ENCODE measurements at regions not wholly inside any gene's neighbourhood (a gene's known extent, or its start where the extent isn't known, plus 50 kb on each side); places are given as distances from the start of the nearest gene placed in this dataset.

DNA sequence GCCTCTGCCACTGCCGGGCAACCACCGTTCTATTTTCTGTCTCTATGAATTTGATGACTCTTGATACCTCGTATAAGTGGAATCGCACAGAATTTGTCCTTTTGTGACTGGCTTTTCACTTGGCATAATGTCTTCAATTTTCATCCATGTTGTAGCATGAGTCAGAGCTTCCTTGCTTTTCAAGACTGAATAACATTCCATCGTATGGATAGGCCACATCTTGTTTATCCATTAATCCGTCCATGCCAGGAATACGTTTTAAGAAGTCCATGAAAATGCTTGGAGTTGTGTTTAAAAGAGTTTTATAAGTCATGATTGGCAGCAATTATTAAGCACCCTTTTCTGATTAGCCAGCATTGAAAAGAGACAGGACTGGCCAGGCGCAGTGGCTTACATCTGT is 53.6 kb upstream of the CLDN10 start:
- intact Hi-C loops (cut with DNase I): no loop called here
- no peak for DNase-seq (ENCODE audit: extremely low spot score)
- Histone ChIP-seq H3K27ac (replicated peaks in 1 of 4) (no peak overlapping the region), H3K4me3 (no peak overlapping the region), H3K4me1 (no peaks in the 10 kb centered on the region), H3K9me3 (peaks cover 0 to 21% (median 15%) of the 10 kb centered on the region in 4 donors), H3K36me3 (no peaks in the 10 kb centered on the region), H3K27me3 (no peaks in the 10 kb centered on the region)
- TF ChIP-seq POLR2A (IDR thresholded peaks at IDR 0.05; ENCODE audit: low read depth) (no peak), POLR2AphosphoS5 (IDR thresholded peaks at IDR 0.05) (no peak)
- 88% methylated on average over 8 of the region's 8 CpGs for WGBS

DNA sequence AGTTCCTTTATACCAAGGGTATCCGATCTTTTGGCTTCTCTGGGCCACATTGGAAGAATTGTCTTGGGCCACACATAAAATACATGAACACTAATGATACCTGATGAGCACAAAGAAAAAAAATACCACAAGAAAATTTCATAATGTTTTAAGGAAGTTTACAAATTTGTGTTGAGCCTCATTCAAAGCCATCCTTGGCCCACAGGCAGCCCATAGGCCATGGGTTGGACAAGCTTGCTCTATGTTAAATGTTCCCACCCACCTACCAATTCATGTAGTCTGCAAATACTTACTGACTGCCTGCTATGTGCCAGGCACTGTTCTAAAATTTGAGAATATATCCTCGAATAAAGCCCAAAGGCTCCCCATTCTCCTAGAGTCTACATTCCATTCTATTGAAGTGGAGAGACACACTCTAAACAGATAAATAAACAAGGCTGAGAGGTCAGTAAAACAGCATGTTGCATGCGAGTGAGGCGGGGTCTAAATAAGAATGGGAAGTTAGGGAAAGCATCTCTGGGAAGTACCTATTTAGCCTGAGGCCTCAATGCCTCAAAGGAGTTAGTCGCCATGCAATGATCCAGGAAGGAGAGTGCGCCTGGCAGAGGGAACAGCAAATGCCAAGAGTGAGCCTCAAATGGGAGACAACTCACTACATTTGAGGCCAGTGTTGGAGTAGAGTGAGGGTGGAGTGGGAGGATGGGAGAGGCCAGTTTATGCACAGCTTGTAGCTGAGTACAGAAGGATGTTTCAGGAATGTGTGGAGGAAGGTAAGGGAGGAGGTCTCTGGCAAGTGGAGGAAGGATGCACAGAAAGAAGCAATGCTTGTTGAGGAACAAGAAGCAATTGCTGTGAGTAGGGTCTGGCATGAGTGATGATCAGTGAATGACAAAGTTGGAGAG is 52.5 kb upstream of the CLDN10 start:
- Histone ChIP-seq H3K9me3 (peaks cover 0 to 21% (median 15%) of the 10 kb centered on the region in 4 donors), H3K4me3 (no peak overlapping the region), H3K27me3 (no peaks in the 10 kb centered on the region), H3K27ac (replicated peaks in 1 of 4) (no peak overlapping the region), H3K36me3 (no peaks in the 10 kb centered on the region), H3K4me1 (no peaks in the 10 kb centered on the region)
- DNase-seq (ENCODE audit: extremely low spot score): no peak
- 80% methylated on average over 6 of the region's 6 CpGs for whole genome bisulfite sequencing
- intact Hi-C loops (cut with DNase I): no loop called here
- TF ChIP-seq POLR2A (IDR thresholded peaks at IDR 0.05; ENCODE audit: low read depth) (no peak), EP300 (IDR thresholded peaks at IDR 0.05) (no peak), POLR2AphosphoS5 (IDR thresholded peaks at IDR 0.05) (no peak)
- TF ChIP-seq, protein P1, sequence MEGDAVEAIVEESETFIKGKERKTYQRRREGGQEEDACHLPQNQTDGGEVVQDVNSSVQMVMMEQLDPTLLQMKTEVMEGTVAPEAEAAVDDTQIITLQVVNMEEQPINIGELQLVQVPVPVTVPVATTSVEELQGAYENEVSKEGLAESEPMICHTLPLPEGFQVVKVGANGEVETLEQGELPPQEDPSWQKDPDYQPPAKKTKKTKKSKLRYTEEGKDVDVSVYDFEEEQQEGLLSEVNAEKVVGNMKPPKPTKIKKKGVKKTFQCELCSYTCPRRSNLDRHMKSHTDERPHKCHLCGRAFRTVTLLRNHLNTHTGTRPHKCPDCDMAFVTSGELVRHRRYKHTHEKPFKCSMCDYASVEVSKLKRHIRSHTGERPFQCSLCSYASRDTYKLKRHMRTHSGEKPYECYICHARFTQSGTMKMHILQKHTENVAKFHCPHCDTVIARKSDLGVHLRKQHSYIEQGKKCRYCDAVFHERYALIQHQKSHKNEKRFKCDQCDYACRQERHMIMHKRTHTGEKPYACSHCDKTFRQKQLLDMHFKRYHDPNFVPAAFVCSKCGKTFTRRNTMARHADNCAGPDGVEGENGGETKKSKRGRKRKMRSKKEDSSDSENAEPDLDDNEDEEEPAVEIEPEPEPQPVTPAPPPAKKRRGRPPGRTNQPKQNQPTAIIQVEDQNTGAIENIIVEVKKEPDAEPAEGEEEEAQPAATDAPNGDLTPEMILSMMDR (IDR thresholded peaks at IDR 0.05): no peak

DNA sequence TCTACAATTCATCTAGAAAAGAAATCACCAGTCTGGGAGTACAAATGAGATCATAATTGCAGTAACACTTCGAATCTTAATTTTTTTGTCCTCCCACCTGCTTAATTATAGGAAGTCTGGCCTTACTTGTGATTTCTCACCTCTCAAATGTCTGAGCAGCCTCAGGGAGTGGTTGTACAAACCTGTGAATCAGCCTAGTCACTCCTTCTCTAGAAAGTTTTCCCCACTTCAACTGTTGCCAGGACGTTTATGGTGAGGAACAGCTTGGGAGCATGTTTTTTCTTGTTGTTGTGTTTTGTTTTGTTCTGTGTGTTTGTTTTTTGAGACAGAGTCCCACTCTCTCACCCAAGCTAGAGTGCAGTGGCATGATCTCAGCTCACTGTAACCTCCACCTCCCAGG is 50.3 kb upstream of the CLDN10 start:
- intact Hi-C loops (cut with DNase I): no loop called here
- H3K4me3 ChIP-seq: no peak overlapping the region
- TF ChIP-seq POLR2A (IDR thresholded peaks at IDR 0.05; ENCODE audit: low read depth) (no peak), EP300 (IDR thresholded peaks at IDR 0.05) (no peak), POLR2AphosphoS5 (IDR thresholded peaks at IDR 0.05) (no peak)
- TF ChIP-seq, protein P1 (IDR thresholded peaks at IDR 0.05): no peak

More for the DNA sequence above, 50.3 kb upstream of the CLDN10 start:
- Histone ChIP-seq H3K27me3 (peaks cover 0 to 4% (median 0%) of the 10 kb centered on the region in 4 donors), H3K4me1 (no peaks in the 10 kb centered on the region), H3K36me3 (no peaks in the 10 kb centered on the region), H3K9me3 (peaks cover 0 to 14% (median 6%) of the 10 kb centered on the region in 4 donors), H3K27ac (replicated peaks in 1 of 4) (no peak overlapping the region)
- no peak for DNase-seq (ENCODE audit: extremely low spot score)
- WGBS: 69% methylated on average over 2 of the region's 2 CpGs

Measured in esophagus muscularis mucosa (tissue), 4 donors.